HCT116 (cell line): ENCODE measurements at regions not wholly inside any gene's neighbourhood (a gene's known extent, or its start where the extent isn't known, plus 50 kb on each side); places are given as distances from the start of the nearest gene placed in this dataset.

Experiments used
- ATAC-seq: fragments of 200-7000 bp; cut with Tn5 transposase; 2 replicates; pipeline ENCODE4 v1.9.1; 2020; ENCODE audit warnings: mild to moderate bottlenecking, moderate library complexity
- BruUV-seq: library from RNA; stranded (reverse); fragments of 400-500 nt; replicated peaks from 2 replicates; lab custom pipeline; 2021; lab: Mats Ljungman, UMichigan
- CTCF ChIA-PET: fragments of 300-600 bp; sonication (Branson Sonifier 250); formaldehyde crosslinking; loops from one replicate; lab custom pipeline; 2021; ENCODE audit warnings: antibody characterized with exemption; lab: Charles Lee
- POLR2A ChIA-PET: fragments of 300-600, 350-600 bp; sonication (Branson Sonifier 250); formaldehyde crosslinking; loops from one replicate; lab custom pipeline; 2021; ENCODE audit warnings: antibody characterized with exemption; lab: Charles Lee
- RAD21 ChIA-PET, 2 experiments: fragments of 300-600 bp; sonication (Branson Sonifier 250); formaldehyde crosslinking; loops; one replicate each; lab custom pipeline; 2023; ENCODE audit warnings: low total read pairs in 2 of 2; ENCODE audit not compliant: uncharacterized antibody in 2 of 2, unreplicated experiment in 2 of 2, low non-redundant PET in 1 of 2; lab: Charles Lee
- DNase-seq: peaks from one replicate; pipeline ENCODE4 v3.0.0-alpha.2; 2010; ENCODE audit warnings: low read depth, low spot score
- H2AFZ ChIP-seq: fragments of 200-600 bp; shearing (Covaris generic), sonication (generic); 2 replicates; pipeline ENCODE4 v1.6.1; 2017; ENCODE audit warnings: low read depth, mixed run types, mixed read lengths, antibody characterized with exemption, low read length; ENCODE audit not compliant: poor library complexity, severe bottlenecking
- H3K27ac ChIP-seq: 2 replicates; pipeline ENCODE4 v1.5.1; 2012; ENCODE audit warnings: low read depth, low read length
- H3K27me3 ChIP-seq: fragments of 200-600 bp; sonication (generic); 2 replicates; pipeline ENCODE4 v1.6.1; 2016; ENCODE audit warnings: mixed run types, low read length, mixed read lengths; ENCODE audit not compliant: insufficient read depth
- H3K36me3 ChIP-seq, 2 experiments: fragments of 200-500 bp in 1 of 2; fragments of 200-600 bp in 1 of 2; sonication (Bioruptor generic) in 1 of 2; sonication (generic) in 1 of 2; 2 replicates each; pipeline versions ENCODE4 v1.5.1 to v1.6.1; 2014 to 2016; ENCODE audit warnings: low read length in 2 of 2, inconsistent platforms in 1 of 2, mixed read lengths in 1 of 2, mixed run types in 1 of 2; ENCODE audit not compliant: insufficient read depth in 2 of 2, control insufficient read depth in 1 of 2
- H3K4me1 ChIP-seq, 2 experiments: fragments of 200-600 bp in 1 of 2; sonication (generic) in 1 of 2; 2 replicates each; pipeline versions ENCODE4 v1.5.1 to v1.6.1; 2012 to 2017; ENCODE audit warnings: low read length in 2 of 2, inconsistent platforms in 1 of 2, mild to moderate bottlenecking in 1 of 2, mixed read lengths in 1 of 2, mixed run types in 1 of 2, moderate library complexity in 1 of 2; ENCODE audit not compliant: insufficient read depth in 2 of 2, control insufficient read depth in 1 of 2
- H3K4me2 ChIP-seq: fragments of 200-600 bp; sonication (generic); 2 replicates; pipeline ENCODE4 v1.6.1; 2017; ENCODE audit warnings: mixed run types, low read length, mixed read lengths
- H3K4me3 ChIP-seq, 2 experiments: fragments of 200-600 bp in 1 of 2; sonication (generic) in 1 of 2; replicated peaks in 1 of 2; 2 replicates each; pipeline ENCODE4 v1.5.1; 2011 to 2016; ENCODE audit warnings: low read length in 2 of 2, control low read depth in 1 of 2, low read depth in 1 of 2, mild to moderate bottlenecking in 1 of 2, mixed read lengths in 1 of 2, mixed run types in 1 of 2
- H3K79me2 ChIP-seq: fragments of 200-600 bp; sonication (generic); 2 replicates; pipeline ENCODE4 v1.6.1; 2017; ENCODE audit warnings: mild to moderate bottlenecking, mixed run types, low read length, moderate library complexity, mixed read lengths; ENCODE audit not compliant: insufficient read depth
- H3K9ac ChIP-seq: fragments of 200-600 bp; sonication (generic); 2 replicates; pipeline ENCODE4 v1.6.1; 2016; ENCODE audit warnings: low read length, mixed read lengths
- H3K9me2 ChIP-seq: fragments of 200-600 bp; sonication (generic), shearing (Covaris generic); 2 replicates; pipeline ENCODE4 v1.6.1; 2017; ENCODE audit warnings: mixed run types, mild to moderate bottlenecking, moderate library complexity; ENCODE audit not compliant: insufficient read depth
- H3K9me3 ChIP-seq, 2 experiments: fragments of 200-500 bp in 1 of 2; fragments of 200-600 bp in 1 of 2; sonication (Bioruptor generic) in 1 of 2; sonication (generic) in 1 of 2; 2 replicates each; pipeline ENCODE4 v1.6.1; 2014 to 2017; ENCODE audit warnings: low read length in 2 of 2, mixed read lengths in 2 of 2, inconsistent platforms in 1 of 2, low read depth in 1 of 2, mild to moderate bottlenecking in 1 of 2, mixed run types in 1 of 2, moderate library complexity in 1 of 2; ENCODE audit not compliant: control insufficient read depth in 1 of 2, insufficient read depth in 1 of 2
- H4K20me1 ChIP-seq: fragments of 200-600 bp; sonication (generic), shearing (Covaris generic); 2 replicates; pipeline ENCODE4 v1.6.1; 2017; ENCODE audit warnings: mixed run types, mild to moderate bottlenecking, moderate library complexity; ENCODE audit not compliant: insufficient read depth
- CEBPB ChIP-seq: IDR thresholded peaks from 2 replicates; pipeline ENCODE4 v1.6.1; 2012; ENCODE audit warnings: low read depth
- EGR1 ChIP-seq: IDR thresholded peaks from 2 replicates; pipeline ENCODE4 v1.6.1; 2012; ENCODE audit warnings: low read depth
- ELF1 ChIP-seq: IDR thresholded peaks from 2 replicates; pipeline ENCODE4 v1.6.1; 2012; ENCODE audit warnings: low read depth, borderline replicate concordance
- EZH2 ChIP-seq: fragments of 200-600 bp; sonication (generic); IDR thresholded peaks from 2 replicates; pipeline ENCODE4 v1.6.1; 2017; ENCODE audit warnings: antibody characterized with exemption, mixed run types
- JUND ChIP-seq: IDR thresholded peaks from 2 replicates; pipeline ENCODE4 v1.6.1; 2012
- POLR2A ChIP-seq: IDR thresholded peaks from 2 replicates; pipeline ENCODE4 v1.7.0; 2011; ENCODE audit warnings: borderline replicate concordance; ENCODE audit not compliant: insufficient read depth, insufficient read length; ENCODE audit errors: extremely low read depth
- RAD21 ChIP-seq: IDR thresholded peaks from 2 replicates; pipeline ENCODE4 v1.6.1; 2012; ENCODE audit warnings: low read depth, mild to moderate bottlenecking
- SIN3A ChIP-seq: IDR thresholded peaks from 2 replicates; pipeline ENCODE4 v1.6.1; 2012; ENCODE audit warnings: low read depth
- SP1 ChIP-seq: IDR thresholded peaks from 2 replicates; pipeline ENCODE4 v1.6.1; 2012; ENCODE audit warnings: low read depth
- TCF7L2 ChIP-seq: IDR thresholded peaks from 2 replicates; pipeline ENCODE4 v1.7.0; 2011; ENCODE audit warnings: borderline replicate concordance, inconsistent platforms; ENCODE audit not compliant: insufficient read depth, insufficient read length; ENCODE audit errors: extremely low read depth
- YY1 ChIP-seq: IDR thresholded peaks from 2 replicates; pipeline ENCODE4 v1.6.1; 2011; ENCODE audit warnings: low read length, low read depth, moderate library complexity, mild to moderate bottlenecking; ENCODE audit not compliant: insufficient replicate concordance; ENCODE audit errors: extremely low read depth
- ZFX ChIP-seq: fragments of 450-650 bp; IDR thresholded peaks from 2 replicates; pipeline ENCODE4 v1.6.1; 2017
- ZNF274 ChIP-seq: fragments of 200-500 bp; sonication (Bioruptor generic); IDR thresholded peaks from 2 replicates; pipeline ENCODE4 v1.6.1; 2014; ENCODE audit warnings: mild to moderate bottlenecking, low read depth, low read length, inconsistent platforms
- intact Hi-C: fragments of 100-400 bp; cut with micrococcal nuclease; formaldehyde crosslinking; loops from 2 replicates; pipeline ENCODE4 v1.10.0; 2022
- TF ChIP-seq, protein P1 (sequence below), 3 experiments: fragments of 200-600 bp in 1 of 3; sonication (generic) in 1 of 3; IDR thresholded peaks in 2 of 3; conservative IDR thresholded peaks in 1 of 3; 2 replicates each; pipeline ENCODE4 v1.5.1; 2012 to 2017; ENCODE audit warnings: low read depth in 2 of 3, low read length in 2 of 3, antibody characterized with exemption in 1 of 3, borderline replicate concordance in 1 of 3, control low read depth in 1 of 3, mild to moderate bottlenecking in 1 of 3, mixed read lengths in 1 of 3, mixed run types in 1 of 3, moderate library complexity in 1 of 3; ENCODE audit not compliant: insufficient read depth in 1 of 3
- TF ChIP-seq, protein P2 (sequence below): IDR thresholded peaks from 2 replicates; pipeline ENCODE4 v1.6.1; 2012
- TF ChIP-seq, protein P3 (sequence below): IDR thresholded peaks from 2 replicates; pipeline ENCODE4 v1.6.1; 2012; ENCODE audit warnings: low read depth
- TF ChIP-seq, protein P4 (sequence below): IDR thresholded peaks from 2 replicates; pipeline ENCODE4 v1.6.1; 2011; ENCODE audit warnings: mild to moderate bottlenecking, low read length, moderate library complexity; ENCODE audit not compliant: insufficient replicate concordance; ENCODE audit errors: extremely low read depth

DNA sequence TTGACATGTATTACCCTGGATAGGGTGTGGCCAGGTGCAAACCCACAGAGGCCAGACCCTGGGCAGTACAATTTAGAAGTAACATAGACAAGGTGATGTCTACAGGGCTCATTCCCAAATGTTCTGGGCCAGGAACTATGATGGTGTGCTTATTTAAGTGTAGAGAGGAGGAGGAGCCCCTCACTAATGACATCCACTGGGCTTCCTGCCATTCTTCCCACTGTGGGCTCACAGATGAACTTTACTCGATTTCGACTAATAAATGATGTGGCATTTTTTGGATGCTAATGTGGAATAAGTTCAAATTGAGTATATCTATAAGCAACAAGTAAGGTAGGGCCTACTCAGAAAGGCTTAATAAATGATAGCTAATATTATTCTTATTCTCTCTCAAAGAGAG, 280.9 kb upstream of the BOD1L1 start (continued):
- TF ChIP-seq, protein P1, sequence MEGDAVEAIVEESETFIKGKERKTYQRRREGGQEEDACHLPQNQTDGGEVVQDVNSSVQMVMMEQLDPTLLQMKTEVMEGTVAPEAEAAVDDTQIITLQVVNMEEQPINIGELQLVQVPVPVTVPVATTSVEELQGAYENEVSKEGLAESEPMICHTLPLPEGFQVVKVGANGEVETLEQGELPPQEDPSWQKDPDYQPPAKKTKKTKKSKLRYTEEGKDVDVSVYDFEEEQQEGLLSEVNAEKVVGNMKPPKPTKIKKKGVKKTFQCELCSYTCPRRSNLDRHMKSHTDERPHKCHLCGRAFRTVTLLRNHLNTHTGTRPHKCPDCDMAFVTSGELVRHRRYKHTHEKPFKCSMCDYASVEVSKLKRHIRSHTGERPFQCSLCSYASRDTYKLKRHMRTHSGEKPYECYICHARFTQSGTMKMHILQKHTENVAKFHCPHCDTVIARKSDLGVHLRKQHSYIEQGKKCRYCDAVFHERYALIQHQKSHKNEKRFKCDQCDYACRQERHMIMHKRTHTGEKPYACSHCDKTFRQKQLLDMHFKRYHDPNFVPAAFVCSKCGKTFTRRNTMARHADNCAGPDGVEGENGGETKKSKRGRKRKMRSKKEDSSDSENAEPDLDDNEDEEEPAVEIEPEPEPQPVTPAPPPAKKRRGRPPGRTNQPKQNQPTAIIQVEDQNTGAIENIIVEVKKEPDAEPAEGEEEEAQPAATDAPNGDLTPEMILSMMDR (IDR thresholded peaks at IDR 0.05 in 2 of 3, conservative IDR thresholded peaks at IDR 0.05 in 1 of 3; ENCODE audit: borderline replicate concordance in 1 of 3, insufficient read depth in 1 of 3, low read depth in 2 of 3, low read length in 2 of 3): no peak
- TF ChIP-seq EZH2 (no peak), YY1 (no peak)

DNA sequence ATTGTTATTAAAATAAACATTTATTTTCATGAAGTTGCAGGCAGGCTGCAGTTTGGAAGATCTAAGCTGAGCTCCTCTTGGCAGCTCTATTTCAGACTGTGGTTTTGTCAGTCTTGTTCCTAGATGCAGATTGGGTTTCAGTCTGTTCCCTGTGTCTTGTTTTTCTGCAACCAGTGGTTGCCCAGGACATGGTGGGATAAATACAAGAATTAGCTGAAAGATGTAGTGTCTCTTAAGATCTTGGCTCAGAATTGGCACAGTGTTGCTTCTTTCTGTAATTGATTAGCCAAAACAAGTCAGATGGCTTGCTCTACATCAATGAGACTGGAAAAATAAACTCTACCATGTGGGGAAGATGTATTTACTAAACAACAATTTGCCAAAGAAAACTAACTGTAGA, 283.0 kb upstream of the BOD1L1 start:
- CTCF ChIA-PET: no interaction called here
- Histone ChIP-seq H3K9me2 (no peaks in the 10 kb centered on the region), H3K9me3 (no peaks in the 10 kb centered on the region; a peak in 1 of 4 replicates), H4K20me1 (no peaks in the 10 kb centered on the region), H3K27me3 (no peaks in the 10 kb centered on the region), H3K4me1 (peaks cover 7 to 8% of the 10 kb centered on the region in 2 experiments; a peak in 3 of 4 replicates), H3K9ac (no peak overlapping the region), H3K36me3 (no peaks in the 10 kb centered on the region), H2AFZ (no peak overlapping the region), H3K79me2 (no peaks in the 10 kb centered on the region), H3K27ac (no peak overlapping the region), H3K4me2 (no peak overlapping the region), H3K4me3 (no peak overlapping the region)
- no peak for ATAC-seq
- RAD21 ChIA-PET: no interaction called here
- POLR2A ChIA-PET: no interaction called here
- no peak for TF ChIP-seq JUND
- TF ChIP-seq CEBPB: no peak
- TF ChIP-seq ZNF274: no peak
- TF ChIP-seq, protein P2, sequence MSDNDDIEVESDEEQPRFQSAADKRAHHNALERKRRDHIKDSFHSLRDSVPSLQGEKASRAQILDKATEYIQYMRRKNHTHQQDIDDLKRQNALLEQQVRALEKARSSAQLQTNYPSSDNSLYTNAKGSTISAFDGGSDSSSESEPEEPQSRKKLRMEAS: no peak
- TF ChIP-seq SP1: no peak
- no peak for TF ChIP-seq POLR2A
- no peak for TF ChIP-seq EZH2
- no peak for TF ChIP-seq ZFX
- TF ChIP-seq EGR1: no peak
- no peak for TF ChIP-seq SIN3A
- TF ChIP-seq RAD21: no peak
- TF ChIP-seq, protein P3, sequence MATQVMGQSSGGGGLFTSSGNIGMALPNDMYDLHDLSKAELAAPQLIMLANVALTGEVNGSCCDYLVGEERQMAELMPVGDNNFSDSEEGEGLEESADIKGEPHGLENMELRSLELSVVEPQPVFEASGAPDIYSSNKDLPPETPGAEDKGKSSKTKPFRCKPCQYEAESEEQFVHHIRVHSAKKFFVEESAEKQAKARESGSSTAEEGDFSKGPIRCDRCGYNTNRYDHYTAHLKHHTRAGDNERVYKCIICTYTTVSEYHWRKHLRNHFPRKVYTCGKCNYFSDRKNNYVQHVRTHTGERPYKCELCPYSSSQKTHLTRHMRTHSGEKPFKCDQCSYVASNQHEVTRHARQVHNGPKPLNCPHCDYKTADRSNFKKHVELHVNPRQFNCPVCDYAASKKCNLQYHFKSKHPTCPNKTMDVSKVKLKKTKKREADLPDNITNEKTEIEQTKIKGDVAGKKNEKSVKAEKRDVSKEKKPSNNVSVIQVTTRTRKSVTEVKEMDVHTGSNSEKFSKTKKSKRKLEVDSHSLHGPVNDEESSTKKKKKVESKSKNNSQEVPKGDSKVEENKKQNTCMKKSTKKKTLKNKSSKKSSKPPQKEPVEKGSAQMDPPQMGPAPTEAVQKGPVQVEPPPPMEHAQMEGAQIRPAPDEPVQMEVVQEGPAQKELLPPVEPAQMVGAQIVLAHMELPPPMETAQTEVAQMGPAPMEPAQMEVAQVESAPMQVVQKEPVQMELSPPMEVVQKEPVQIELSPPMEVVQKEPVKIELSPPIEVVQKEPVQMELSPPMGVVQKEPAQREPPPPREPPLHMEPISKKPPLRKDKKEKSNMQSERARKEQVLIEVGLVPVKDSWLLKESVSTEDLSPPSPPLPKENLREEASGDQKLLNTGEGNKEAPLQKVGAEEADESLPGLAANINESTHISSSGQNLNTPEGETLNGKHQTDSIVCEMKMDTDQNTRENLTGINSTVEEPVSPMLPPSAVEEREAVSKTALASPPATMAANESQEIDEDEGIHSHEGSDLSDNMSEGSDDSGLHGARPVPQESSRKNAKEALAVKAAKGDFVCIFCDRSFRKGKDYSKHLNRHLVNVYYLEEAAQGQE: no peak
- TF ChIP-seq TCF7L2: no peak
- TF ChIP-seq, protein P4, sequence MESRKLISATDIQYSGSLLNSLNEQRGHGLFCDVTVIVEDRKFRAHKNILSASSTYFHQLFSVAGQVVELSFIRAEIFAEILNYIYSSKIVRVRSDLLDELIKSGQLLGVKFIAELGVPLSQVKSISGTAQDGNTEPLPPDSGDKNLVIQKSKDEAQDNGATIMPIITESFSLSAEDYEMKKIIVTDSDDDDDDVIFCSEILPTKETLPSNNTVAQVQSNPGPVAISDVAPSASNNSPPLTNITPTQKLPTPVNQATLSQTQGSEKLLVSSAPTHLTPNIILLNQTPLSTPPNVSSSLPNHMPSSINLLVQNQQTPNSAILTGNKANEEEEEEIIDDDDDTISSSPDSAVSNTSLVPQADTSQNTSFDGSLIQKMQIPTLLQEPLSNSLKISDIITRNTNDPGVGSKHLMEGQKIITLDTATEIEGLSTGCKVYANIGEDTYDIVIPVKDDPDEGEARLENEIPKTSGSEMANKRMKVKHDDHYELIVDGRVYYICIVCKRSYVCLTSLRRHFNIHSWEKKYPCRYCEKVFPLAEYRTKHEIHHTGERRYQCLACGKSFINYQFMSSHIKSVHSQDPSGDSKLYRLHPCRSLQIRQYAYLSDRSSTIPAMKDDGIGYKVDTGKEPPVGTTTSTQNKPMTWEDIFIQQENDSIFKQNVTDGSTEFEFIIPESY: no peak
- TF ChIP-seq ELF1: no peak
- DNase-seq: no peak
- intact Hi-C loops: no loop called here
- BruUV-seq: no TSS peak
